IMR-90 (cell line): ENCODE measurements at regions not wholly inside any gene's neighbourhood (a gene's known extent, or its start where the extent isn't known, plus 50 kb on each side); places are given as distances from the start of the nearest gene placed in this dataset.

Source experiments
- ATAC-seq: fragments of 200-7000 bp; cut with Tn5 transposase; 2 replicates; pipeline ENCODE4 v1.9.1; 2020; ENCODE audit warnings: low read depth, mild to moderate bottlenecking, moderate library complexity
- BruUV-seq: library from RNA; stranded (reverse); fragments of 400-500 nt; replicated peaks from 2 replicates; lab custom pipeline; 2021; lab: Mats Ljungman, UMichigan
- CTCF ChIA-PET: fragments of 300-600 bp; formaldehyde crosslinking; extraction: SDS; loops from one replicate; lab custom pipeline; 2021; ENCODE audit warnings: antibody characterized with exemption; lab: Yijun Ruan, JAX
- POLR2A ChIA-PET: fragments of 300-600 bp; sonication (Branson Sonifier 250); formaldehyde crosslinking; loops from one replicate; lab custom pipeline; 2022; ENCODE audit warnings: antibody characterized with exemption; ENCODE audit not compliant: unreplicated experiment; lab: Charles Lee
- DNase-seq: peaks from one replicate; pipeline ENCODE4 v3.0.0; 2013
- H2AFZ ChIP-seq: replicated peaks from 2 replicates; pipeline ENCODE3; 2013; ENCODE audit warnings: low read length, mild to moderate bottlenecking; ENCODE audit not compliant: poor library complexity
- H2AK5ac ChIP-seq: 2 replicates; pipeline ENCODE4 v1.6.1; 2013; ENCODE audit warnings: low read depth, low read length, inconsistent platforms
- H2AK9ac ChIP-seq: replicated peaks from 2 replicates; pipeline ENCODE3; 2013; ENCODE audit warnings: mild to moderate bottlenecking, low read depth, low read length, moderate library complexity; ENCODE audit not compliant: poor library complexity
- H2BK120ac ChIP-seq: 2 replicates; pipeline ENCODE4 v1.6.1; 2013; ENCODE audit warnings: low read depth, low read length, inconsistent platforms
- H2BK15ac ChIP-seq: 3 replicates; pipeline ENCODE4 v1.6.1; 2013; ENCODE audit warnings: low read depth, low read length, inconsistent platforms
- H2BK20ac ChIP-seq: 2 replicates; pipeline ENCODE4 v1.6.1; 2013; ENCODE audit warnings: low read depth, mild to moderate bottlenecking, inconsistent platforms, low read length, moderate library complexity
- H2BK5ac ChIP-seq: 2 replicates; pipeline ENCODE4 v1.6.1; 2013; ENCODE audit warnings: mild to moderate bottlenecking, low read depth, low read length, inconsistent platforms; ENCODE audit not compliant: poor library complexity, severe bottlenecking
- H3K14ac ChIP-seq: replicated peaks from 2 replicates; pipeline ENCODE4 v1.6.1; 2013; ENCODE audit warnings: low read depth, low read length, inconsistent platforms
- H3K18ac ChIP-seq: 2 replicates; pipeline ENCODE4 v1.6.1; 2013; ENCODE audit warnings: low read depth, low read length, control low read depth
- H3K23ac ChIP-seq: 2 replicates; pipeline ENCODE4 v1.6.1; 2013; ENCODE audit warnings: low read depth, low read length, inconsistent platforms
- H3K27ac ChIP-seq: 2 replicates; pipeline ENCODE4 v1.5.1; 2013; ENCODE audit warnings: mild to moderate bottlenecking, control low read depth, low read length; ENCODE audit not compliant: insufficient read depth
- H3K27me3 ChIP-seq: 2 replicates; pipeline ENCODE4 v1.6.1; 2013; ENCODE audit warnings: low read length; ENCODE audit not compliant: control insufficient read depth, insufficient read depth
- H3K36me3 ChIP-seq: 2 replicates; pipeline ENCODE4 v1.6.1; 2013; ENCODE audit warnings: low read length, mixed read lengths; ENCODE audit not compliant: control insufficient read depth, insufficient read depth
- H3K4ac ChIP-seq: 2 replicates; pipeline ENCODE4 v1.6.1; 2013; ENCODE audit warnings: low read depth, low read length, inconsistent platforms
- H3K4me1 ChIP-seq: 2 replicates; pipeline ENCODE4 v1.6.1; 2013; ENCODE audit warnings: low read length, mixed read lengths; ENCODE audit not compliant: control insufficient read depth, insufficient read depth
- H3K4me2 ChIP-seq: 2 replicates; pipeline ENCODE4 v1.6.1; 2013; ENCODE audit warnings: low read depth, mild to moderate bottlenecking, control low read depth, low read length, moderate library complexity
- H3K4me3 ChIP-seq: 2 replicates; pipeline ENCODE4 v1.5.1; 2013; ENCODE audit warnings: low read depth, mild to moderate bottlenecking, control low read depth, low read length, moderate library complexity; ENCODE audit not compliant: insufficient read depth
- H3K56ac ChIP-seq: 2 replicates; pipeline ENCODE4 v1.6.1; 2013; ENCODE audit warnings: low read length, inconsistent platforms; ENCODE audit not compliant: insufficient read depth; ENCODE audit errors: extremely low read depth
- H3K79me1 ChIP-seq, 2 experiments: 2 replicates each; pipeline ENCODE4 v1.6.1; 2013; ENCODE audit warnings: low read length in 2 of 2, inconsistent platforms in 1 of 2, low read depth in 1 of 2
- H3K9ac ChIP-seq: 2 replicates; pipeline ENCODE4 v1.6.1; 2013; ENCODE audit warnings: low read depth, low read length, control low read depth
- H3K9me1 ChIP-seq: 2 replicates; pipeline ENCODE4 v1.6.1; 2013; ENCODE audit warnings: low read length, inconsistent platforms; ENCODE audit not compliant: insufficient read depth
- H3K9me3 ChIP-seq: 2 replicates; pipeline ENCODE4 v1.6.1; 2013; ENCODE audit warnings: low read length; ENCODE audit not compliant: control insufficient read depth, insufficient read depth
- H4K20me1 ChIP-seq: 2 replicates; pipeline ENCODE4 v1.6.1; 2013; ENCODE audit warnings: low read length, inconsistent platforms; ENCODE audit not compliant: insufficient read depth
- H4K5ac ChIP-seq: 2 replicates; pipeline ENCODE4 v1.6.1; 2013; ENCODE audit warnings: mild to moderate bottlenecking, low read depth, low read length, control low read depth
- H4K8ac ChIP-seq, 2 experiments: 2 replicates each; pipeline ENCODE4 v1.6.1; 2013; ENCODE audit warnings: low read depth in 2 of 2, low read length in 2 of 2, control low read depth in 1 of 2, inconsistent platforms in 1 of 2
- H4K91ac ChIP-seq: 2 replicates; pipeline ENCODE4 v1.6.1; 2013; ENCODE audit warnings: low read depth, low read length, inconsistent platforms; ENCODE audit not compliant: insufficient read depth
- BHLHE40 ChIP-seq: fragments of 150-350 bp; IDR thresholded peaks from 2 replicates; pipeline ENCODE4 v1.6.1; 2016; ENCODE audit warnings: mild to moderate bottlenecking, low read depth, low read length
- CEBPB ChIP-seq: IDR thresholded peaks from 2 replicates; pipeline ENCODE4 v1.6.1; 2012; ENCODE audit warnings: low read depth, low read length, improper control_type of control experiment
- CHD1 ChIP-seq: IDR thresholded peaks from 2 replicates; pipeline ENCODE4 v1.6.1; 2012; ENCODE audit warnings: low read depth, low read length, improper control_type of control experiment
- ELK1 ChIP-seq: fragments of 150-350 bp; IDR thresholded peaks from 2 replicates; pipeline ENCODE4 v1.6.1; 2016; ENCODE audit warnings: low read depth, mild to moderate bottlenecking, low read length, moderate library complexity, borderline replicate concordance
- FOS ChIP-seq: fragments of 150-350 bp; IDR thresholded peaks from 2 replicates; pipeline ENCODE4 v1.6.1; 2016; ENCODE audit warnings: low read depth, low read length
- MAFK ChIP-seq: IDR thresholded peaks from 2 replicates; pipeline ENCODE4 v1.6.1; 2012; ENCODE audit warnings: low read depth, low read length, improper control_type of control experiment
- RCOR1 ChIP-seq: IDR thresholded peaks from 2 replicates; pipeline ENCODE4 v1.6.1; 2012; ENCODE audit warnings: mild to moderate bottlenecking, low read length, improper control_type of control experiment; ENCODE audit not compliant: insufficient replicate concordance
- SMC3 ChIP-seq: fragments of 150-350 bp; IDR thresholded peaks from 2 replicates; pipeline ENCODE4 v1.6.1; 2016; ENCODE audit warnings: low read depth, mild to moderate bottlenecking, antibody characterized with exemption, low read length, moderate library complexity
- WGBS, 2 experiments: methylation state at CpG; one replicate each; pipeline versions ENCODE4 v1.1.5 to v1.1.7; 2013; ENCODE audit warnings: missing lambda C conversion rate in 2 of 2; ENCODE audit not compliant: insufficient read length in 1 of 2; ENCODE audit errors: extremely low coverage in 2 of 2; 5-methylcytosine and 5-hydroxymethylcytosine counted together
- dilution Hi-C: fragments of 300-500 bp; cut with HindIII; formaldehyde crosslinking; loops from one replicate; pipeline ENCODE4 v1.14.3; 2018; ENCODE audit warnings: low sequenced_read_pairs; ENCODE audit not compliant: unreplicated experiment
- in situ Hi-C: fragments of 300-500 bp; cut with MboI; formaldehyde crosslinking; loops from 3 replicates; pipeline ENCODE4 v1.14.3; 2019; ENCODE audit warnings: low sequenced_read_pairs, inconsistent platforms, mixed read lengths
- intact Hi-C: fragments of 100-400 bp; cut with micrococcal nuclease; formaldehyde crosslinking; loops from 2 replicates; pipeline ENCODE4 v1.10.0; 2022

GRCh38 chr14:36021030-36021422, 155.5 kb downstream of the PTCSC3 start:
- ATAC-seq: no peak
- CTCF ChIA-PET: no interaction called here

More at GRCh38 chr14:36021030-36021422, 155.5 kb downstream of the PTCSC3 start:
- no peaks in the 10 kb centered on the region for H3K9me3 ChIP-seq
- no peak overlapping the region for H3K9ac ChIP-seq
- no peaks in the 10 kb centered on the region for H3K79me1 ChIP-seq
- no peak overlapping the region for H3K27ac ChIP-seq
- no peak overlapping the region for H4K5ac ChIP-seq
- dilution Hi-C loops: no loop called here
- H4K20me1 ChIP-seq: no peaks in the 10 kb centered on the region
- no peaks in the 10 kb centered on the region for H3K36me3 ChIP-seq
- no peak overlapping the region for H3K4ac ChIP-seq
- no peaks in the 10 kb centered on the region for H3K4me1 ChIP-seq
- in situ Hi-C loops: no loop called here
- H3K14ac ChIP-seq: no peak overlapping the region
- DNase-seq: no peak
- H3K18ac ChIP-seq: no peak overlapping the region
- no peaks in the 10 kb centered on the region; the same call in 1 of the 2 replicates for H3K27me3 ChIP-seq
- no peak overlapping the region for H2BK120ac ChIP-seq
- H3K4me2 ChIP-seq: no peak overlapping the region
- H2AK5ac ChIP-seq: no peak overlapping the region
- intact Hi-C loops: no loop called here
- H2BK15ac ChIP-seq: no peak overlapping the region
- no peak for TF ChIP-seq ELK1
- no peak for TF ChIP-seq CEBPB
- no peak for TF ChIP-seq RCOR1
- no peak for TF ChIP-seq BHLHE40
- TF ChIP-seq SMC3: no peak
- TF ChIP-seq MAFK: no peak
- TF ChIP-seq CHD1: no peak
- no peak for TF ChIP-seq FOS
- no peaks in the 10 kb centered on the region for H3K9me1 ChIP-seq
- no peak overlapping the region for H2AFZ ChIP-seq
- no peak overlapping the region for H3K23ac ChIP-seq
- H2AK9ac ChIP-seq: no peak overlapping the region
- no peak overlapping the region for H2BK5ac ChIP-seq
- H4K8ac ChIP-seq: no peak overlapping the region
- POLR2A ChIA-PET: no interaction called here
- no TSS peak for BruUV-seq
- H3K4me3 ChIP-seq: no peak overlapping the region
- H2BK20ac ChIP-seq: no peak overlapping the region
- no peak overlapping the region for H3K56ac ChIP-seq
- WGBS, 2 experiments: no CpG with 5 or more reads among the region's 2 CpGs
- H4K91ac ChIP-seq: no peak overlapping the region
